ENCODE measurements at regions not wholly inside any gene's neighbourhood (a gene's known extent, or its start where the extent isn't known, plus 50 kb on each side); places are given as distances from the start of the nearest gene placed in this dataset.

DNA sequence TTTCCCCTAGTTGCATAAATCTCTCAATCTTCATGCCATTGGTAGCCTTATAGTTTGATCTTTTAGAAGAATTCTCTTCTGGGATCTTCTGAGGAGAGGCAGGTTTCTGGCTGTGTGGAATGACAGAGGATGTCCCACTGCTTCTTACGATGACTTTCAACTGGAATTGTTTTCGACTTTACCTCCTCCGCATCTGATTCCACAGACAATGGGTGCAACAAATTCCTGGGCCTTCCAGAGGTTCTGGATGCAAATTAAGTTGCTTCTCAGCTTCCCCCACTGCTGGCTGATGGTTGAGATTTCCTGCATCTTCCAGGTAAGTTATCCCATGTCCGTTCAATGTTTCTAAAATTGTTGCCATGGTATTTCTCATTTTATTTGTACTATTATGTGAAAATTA, 142.3 kb upstream of the TSC22D1 start:
- Histone ChIP-seq H3K27me3 (ENCODE audit: insufficient read depth in 3 of 3, low read length in 2 of 3) (no peaks in the 10 kb centered on the region), H3K4me1 (peaks cover 26% of the 10 kb centered on the region), H3K27ac (no peak overlapping the region), H3K36me3 (ENCODE audit: insufficient read depth in 1 of 2, low read depth in 1 of 2) (no peaks in the 10 kb centered on the region), H3K9me3 (peaks cover 14% of the 10 kb centered on the region), H3K4me3 (no peak overlapping the region)
- ATAC-seq (no peak), DNase-seq (no peak)
- intact Hi-C loops (cut with DNase I) = no loop called here
- WGBS, 3 donors = 91 to 94% (median 91%) methylated on average over 4 of the region's 4 CpGs
- TF ChIP-seq, protein P1, sequence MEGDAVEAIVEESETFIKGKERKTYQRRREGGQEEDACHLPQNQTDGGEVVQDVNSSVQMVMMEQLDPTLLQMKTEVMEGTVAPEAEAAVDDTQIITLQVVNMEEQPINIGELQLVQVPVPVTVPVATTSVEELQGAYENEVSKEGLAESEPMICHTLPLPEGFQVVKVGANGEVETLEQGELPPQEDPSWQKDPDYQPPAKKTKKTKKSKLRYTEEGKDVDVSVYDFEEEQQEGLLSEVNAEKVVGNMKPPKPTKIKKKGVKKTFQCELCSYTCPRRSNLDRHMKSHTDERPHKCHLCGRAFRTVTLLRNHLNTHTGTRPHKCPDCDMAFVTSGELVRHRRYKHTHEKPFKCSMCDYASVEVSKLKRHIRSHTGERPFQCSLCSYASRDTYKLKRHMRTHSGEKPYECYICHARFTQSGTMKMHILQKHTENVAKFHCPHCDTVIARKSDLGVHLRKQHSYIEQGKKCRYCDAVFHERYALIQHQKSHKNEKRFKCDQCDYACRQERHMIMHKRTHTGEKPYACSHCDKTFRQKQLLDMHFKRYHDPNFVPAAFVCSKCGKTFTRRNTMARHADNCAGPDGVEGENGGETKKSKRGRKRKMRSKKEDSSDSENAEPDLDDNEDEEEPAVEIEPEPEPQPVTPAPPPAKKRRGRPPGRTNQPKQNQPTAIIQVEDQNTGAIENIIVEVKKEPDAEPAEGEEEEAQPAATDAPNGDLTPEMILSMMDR (IDR thresholded peaks at IDR 0.05) = no peak

DNA sequence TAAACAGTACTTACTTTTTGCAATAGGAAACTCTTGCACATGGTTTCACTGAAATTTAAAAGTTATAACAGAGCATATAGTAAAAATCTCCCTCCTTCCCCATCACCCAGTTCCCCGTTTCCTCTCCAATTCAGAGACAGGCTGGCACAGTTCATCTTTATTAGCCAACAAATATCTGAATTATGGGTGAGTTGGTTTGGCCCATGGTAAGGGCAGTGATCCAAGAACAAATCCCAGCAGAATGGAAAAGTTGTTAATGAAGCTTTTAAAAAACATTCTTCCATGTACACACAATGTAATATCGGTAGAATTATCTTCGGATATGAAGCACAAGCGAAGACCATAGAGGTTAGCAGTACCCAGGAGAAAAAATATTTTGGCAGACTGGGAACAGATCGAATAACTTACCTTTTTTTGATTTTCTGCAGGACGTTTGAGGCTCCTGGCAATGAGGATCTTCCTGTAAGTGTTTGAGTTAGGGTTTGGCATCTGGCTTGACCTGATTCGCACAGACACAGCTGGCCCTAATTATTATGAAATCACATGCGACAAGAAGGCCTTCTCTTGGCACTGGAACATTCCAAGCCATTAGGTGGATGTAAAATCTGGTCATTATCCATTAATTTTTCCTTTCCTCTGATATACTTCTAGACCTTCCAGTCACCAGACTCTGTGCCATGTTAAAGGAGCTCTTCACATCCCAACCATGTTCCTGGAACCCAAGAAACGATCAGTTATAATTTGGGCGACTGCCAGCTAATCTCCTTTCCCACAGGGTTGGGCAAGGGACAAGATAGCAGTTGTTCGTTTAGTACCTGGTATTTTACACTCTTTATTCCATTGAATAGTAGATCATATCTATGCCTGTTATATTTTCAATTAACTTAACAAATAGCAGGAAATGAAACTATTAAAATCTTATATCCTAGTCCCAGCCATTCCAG, 139.4 kb upstream of the TSC22D1 start:
- H3K4me1 ChIP-seq = peaks cover 25% of the 10 kb centered on the region
- H3K27ac ChIP-seq = peak overlapping the region; percentile 54
- ATAC-seq = peak; percentile 41 to 76 (median 66)
- no peaks in the 10 kb centered on the region for H3K36me3 ChIP-seq (ENCODE audit: insufficient read depth in 1 of 2, low read depth in 1 of 2)
- no peak overlapping the region for H3K4me3 ChIP-seq
- TF ChIP-seq, protein P1 (IDR thresholded peaks at IDR 0.05) = no peak
- no peak for DNase-seq
- intact Hi-C loops (cut with DNase I) = no loop called here
- H3K9me3 ChIP-seq = no peaks in the 10 kb centered on the region
- WGBS, 3 donors = 32 to 42% (median 34%) methylated on average over 11 of the region's 11 CpGs
- H3K27me3 ChIP-seq (ENCODE audit: insufficient read depth in 3 of 3, low read length in 2 of 3) = no peaks in the 10 kb centered on the region

DNA sequence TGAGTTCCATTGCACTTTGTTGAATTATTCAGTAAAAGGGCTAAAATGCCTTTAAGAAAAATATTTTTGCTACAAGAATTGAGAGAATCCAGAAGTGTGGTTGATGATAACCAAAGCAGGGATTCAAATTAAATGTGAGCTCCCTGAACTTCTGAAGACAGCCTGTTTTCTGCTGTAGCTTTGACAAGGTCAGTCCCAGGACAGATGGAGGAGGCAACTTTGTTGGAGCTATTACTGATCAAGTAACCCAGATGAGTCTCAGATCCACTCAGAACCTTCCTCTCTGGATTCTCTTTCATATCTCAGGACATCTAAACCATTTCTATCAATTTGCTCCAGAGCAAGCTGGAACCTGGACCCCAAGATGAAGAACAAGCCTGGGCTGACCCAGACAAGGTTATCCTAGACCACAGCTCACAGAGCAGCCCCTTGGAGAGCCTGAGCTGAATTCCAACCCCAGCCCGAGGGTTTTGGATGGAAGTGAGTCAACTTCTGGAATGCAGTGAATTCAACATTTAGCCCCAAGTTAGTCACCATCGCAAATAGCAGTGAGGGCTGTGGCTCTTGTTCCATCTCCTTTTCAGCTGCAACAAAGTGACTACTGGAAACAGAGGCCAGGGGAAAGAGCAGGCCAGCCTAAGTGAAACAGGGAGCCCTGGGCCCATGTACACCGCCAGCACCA, 137.8 kb upstream of the TSC22D1 start:
- peaks cover 27% of the 10 kb centered on the region for H3K4me1 ChIP-seq
- no peak overlapping the region for H3K27ac ChIP-seq
- H3K27me3 ChIP-seq (ENCODE audit: insufficient read depth in 3 of 3, low read length in 2 of 3) = no peaks in the 10 kb centered on the region
- WGBS, 3 donors = 59 to 76% (median 65%) methylated on average over 3 of the region's 3 CpGs
- H3K4me3 ChIP-seq = no peak overlapping the region
- TF ChIP-seq, protein P1 (IDR thresholded peaks at IDR 0.05) = no peak
- intact Hi-C loops (cut with DNase I) = no loop called here
- ATAC-seq = peak in 3 of 4 donors; percentile 17 to 47 (median 26)
- no peaks in the 10 kb centered on the region for H3K9me3 ChIP-seq
- peak in 1 of 2 donors; percentile 24 for DNase-seq
- H3K36me3 ChIP-seq (ENCODE audit: insufficient read depth in 1 of 2, low read depth in 1 of 2) = no peaks in the 10 kb centered on the region

DNA sequence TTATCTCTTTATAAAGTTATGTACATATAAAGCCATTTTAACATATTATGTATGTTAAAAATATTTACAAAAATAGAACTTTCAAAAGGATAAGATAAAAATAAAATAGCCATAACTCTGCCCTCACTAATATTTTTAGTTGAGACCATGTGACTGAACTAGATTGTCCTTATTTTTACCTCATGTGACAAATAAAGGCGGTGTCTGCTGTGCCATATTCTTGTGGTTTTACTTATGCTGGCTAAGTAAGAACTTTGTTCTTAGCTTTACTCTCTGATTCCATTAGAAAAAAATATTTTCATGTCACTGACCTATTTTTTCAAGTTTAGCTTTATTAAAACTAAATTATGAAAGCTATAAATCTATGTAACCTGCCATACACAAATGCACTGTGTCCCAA, 135.6 kb upstream of the TSC22D1 start:
- ATAC-seq = no peak
- no peaks in the 10 kb centered on the region for H3K36me3 ChIP-seq (ENCODE audit: insufficient read depth in 1 of 2, low read depth in 1 of 2)
- intact Hi-C loops (cut with DNase I) = no loop called here
- H3K4me3 ChIP-seq = no peak overlapping the region
- TF ChIP-seq, protein P1 (IDR thresholded peaks at IDR 0.05) = no peak
- H3K27me3 ChIP-seq (ENCODE audit: insufficient read depth in 3 of 3, low read length in 2 of 3) = no peaks in the 10 kb centered on the region
- no peaks in the 10 kb centered on the region for H3K9me3 ChIP-seq
- 87 to 100% (median 89%) methylated on average over 1 of the region's 1 CpG for WGBS, 3 donors
- H3K27ac ChIP-seq = no peak overlapping the region
- no peak for DNase-seq
- peaks cover 27% of the 10 kb centered on the region for H3K4me1 ChIP-seq
